Liver (tissue), 8 donors: ENCODE measurements at regions not wholly inside any gene's neighbourhood (a gene's known extent, or its start where the extent isn't known, plus 50 kb on each side); places are given as distances from the start of the nearest gene placed in this dataset.
"Not testable (repeated sequence)": the region's sequence is repeated elsewhere in the genome, so short reads cannot be mapped to it uniquely, and the experiment has no call there.

Experiments used
- DNase-seq: peaks from one replicate; pipeline ENCODE4 v3.0.0-alpha.2; 2017; ENCODE audit warnings: low spot score
- H3K27ac ChIP-seq, 2 donors: one replicate each; pipeline ENCODE4 v1.7.0; 2013; ENCODE audit warnings: inconsistent platforms in 2 of 2, low read length in 2 of 2, control low read depth in 1 of 2, low read depth in 1 of 2, mild to moderate bottlenecking in 1 of 2
- H3K27me3 ChIP-seq, 4 donors: one replicate each; pipeline versions ENCODE4 v1.6.1 to v1.7.0; 2013; ENCODE audit warnings: low read length in 3 of 4, inconsistent platforms in 1 of 4, mild to moderate bottlenecking in 1 of 4, moderate library complexity in 1 of 4; ENCODE audit not compliant: control insufficient read depth in 4 of 4, insufficient read depth in 4 of 4
- H3K36me3 ChIP-seq, 4 donors: one replicate each; pipeline versions ENCODE4 v1.6.1 to v1.7.0; 2013; ENCODE audit warnings: low read length in 3 of 4, mild to moderate bottlenecking in 3 of 4, low read depth in 1 of 4, moderate library complexity in 1 of 4; ENCODE audit not compliant: control insufficient read depth in 4 of 4, insufficient read depth in 3 of 4
- H3K4me1 ChIP-seq, 4 donors: one replicate each; pipeline versions ENCODE4 v1.6.1 to v1.7.0; 2013; ENCODE audit warnings: low read length in 3 of 4, mild to moderate bottlenecking in 3 of 4, moderate library complexity in 1 of 4; ENCODE audit not compliant: control insufficient read depth in 4 of 4, insufficient read depth in 4 of 4
- H3K4me3 ChIP-seq, 3 donors: one replicate each; pipeline versions ENCODE4 v1.6.1 to v1.7.0; 2013; ENCODE audit warnings: low read length in 3 of 3, control low read depth in 1 of 3, low read depth in 1 of 3, mild to moderate bottlenecking in 1 of 3
- H3K9ac ChIP-seq, 2 donors: one replicate each; pipeline ENCODE4 v1.7.0; 2013; ENCODE audit warnings: low read length in 2 of 2, mild to moderate bottlenecking in 2 of 2, moderate library complexity in 2 of 2, control low read depth in 1 of 2, low read depth in 1 of 2
- H3K9me3 ChIP-seq, 4 donors: one replicate each; pipeline versions ENCODE4 v1.6.1 to v1.7.0; 2013; ENCODE audit warnings: low read length in 3 of 4; ENCODE audit not compliant: control insufficient read depth in 4 of 4
- EGR1 ChIP-seq, 2 donors: IDR thresholded peaks; 2 replicates each; pipeline ENCODE4 v1.6.1; 2016 to 2018; ENCODE audit warnings: antibody characterized with exemption in 2 of 2, low read depth in 2 of 2
- FOXA1 ChIP-seq: IDR thresholded peaks from 2 replicates; pipeline ENCODE4 v1.6.1; 2016; ENCODE audit warnings: antibody characterized with exemption
- FOXA2 ChIP-seq: IDR thresholded peaks from 2 replicates; pipeline ENCODE4 v1.6.1; 2016; ENCODE audit warnings: antibody characterized with exemption
- HNF4A ChIP-seq, 2 donors: conservative IDR thresholded peaks; 2 replicates each; pipeline ENCODE4 v1.6.1; 2016; ENCODE audit warnings: antibody characterized with exemption in 2 of 2, mild to moderate bottlenecking in 2 of 2
- HNF4G ChIP-seq: IDR thresholded peaks from 2 replicates; pipeline ENCODE4 v1.6.1; 2016; ENCODE audit warnings: antibody characterized with exemption
- JUND ChIP-seq, 2 donors: IDR thresholded peaks; 2 replicates each; pipeline ENCODE4 v1.6.1; 2016; ENCODE audit warnings: antibody characterized with exemption in 2 of 2
- RAD21 ChIP-seq, 2 donors: IDR thresholded peaks; 2 replicates each; pipeline ENCODE4 v1.6.1; 2016; ENCODE audit warnings: antibody characterized with exemption in 2 of 2, mild to moderate bottlenecking in 2 of 2
- SP1 ChIP-seq: IDR thresholded peaks from 2 replicates; pipeline ENCODE4 v1.6.1; 2018; ENCODE audit warnings: antibody characterized with exemption, mild to moderate bottlenecking
- WGBS: extraction: QIAGEN DNeasy Blood & Tissue Kit; methylation state at CpG from one replicate; pipeline ENCODE4 v1.1.7; 2013; 5-methylcytosine and 5-hydroxymethylcytosine counted together
- TF ChIP-seq, protein P1 (sequence below): IDR thresholded peaks from 2 replicates; pipeline ENCODE4 v1.6.1; 2016; ENCODE audit warnings: antibody characterized with exemption
- TF ChIP-seq, protein P2 (sequence below): IDR thresholded peaks from 2 replicates; pipeline ENCODE4 v1.6.1; 2016; ENCODE audit warnings: antibody characterized with exemption
- TF ChIP-seq, protein P3 (sequence below): fragments of 150-350 bp; IDR thresholded peaks from 2 replicates; pipeline ENCODE4 v1.5.1; 2017; ENCODE audit warnings: improper control_type of control experiment, low read depth, low read length; ENCODE audit not compliant: missing input control
- TF ChIP-seq, protein P4 (sequence below): IDR thresholded peaks from 2 replicates; pipeline ENCODE4 v1.6.1; 2016; ENCODE audit warnings: antibody characterized with exemption, mild to moderate bottlenecking
- donor health status: healthy.
- donor health status: healthy.
- donor health status: healthy.
- donor health status: healthy.
- donor health status: healthy.

DNA sequence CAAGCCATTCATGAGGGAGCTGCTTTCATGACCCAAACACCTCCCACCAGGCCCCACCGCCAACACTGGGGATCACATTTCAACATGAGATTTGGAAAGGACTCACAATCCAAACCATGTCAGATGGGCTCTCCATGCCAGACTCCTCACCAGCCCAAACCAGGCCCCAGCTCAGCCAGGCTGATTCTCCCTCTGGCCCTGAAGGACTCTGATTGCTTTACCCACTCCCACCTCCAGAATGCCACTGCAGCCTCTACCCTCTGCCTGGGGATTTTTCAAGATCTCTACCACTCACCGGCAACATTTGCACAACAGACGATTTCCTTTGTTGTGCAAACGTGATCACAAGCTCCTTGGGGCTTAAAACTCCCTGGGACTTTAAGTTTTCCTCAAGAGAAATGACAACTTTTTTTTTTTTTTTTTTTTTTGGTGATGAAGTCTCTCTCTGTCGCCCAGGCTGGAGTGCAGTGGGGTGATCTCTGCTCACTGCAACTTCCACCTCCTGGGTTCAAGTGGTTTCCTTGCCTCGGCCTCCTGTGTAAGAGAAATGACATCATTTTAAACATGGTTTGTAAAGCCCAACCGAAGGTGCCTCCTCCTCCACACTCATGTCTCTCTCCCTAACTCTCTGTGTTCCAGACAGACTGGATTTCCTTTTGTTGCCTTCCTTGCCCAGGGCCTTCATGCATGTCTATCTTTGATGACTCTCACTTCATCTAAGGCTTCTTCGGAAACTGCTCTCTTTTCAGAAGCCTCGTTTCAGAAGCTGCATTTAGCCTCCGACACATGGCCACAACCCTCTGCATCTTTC lies 147.0 kb downstream of the CDH26 start:
- Histone ChIP-seq H3K36me3 (no peaks in the 10 kb centered on the region), H3K27ac (no peak overlapping the region), H3K9ac (no peak overlapping the region), H3K4me1 (no peaks in the 10 kb centered on the region), H3K4me3 (no peak overlapping the region), H3K27me3 (no peaks in the 10 kb centered on the region), H3K9me3 (no peaks in the 10 kb centered on the region)
- DNase-seq = no peak
- TF ChIP-seq FOXA1 (no peak), JUND (IDR thresholded peaks at IDR 0.05) (no peak), RAD21 (IDR thresholded peaks at IDR 0.05) (no peak), HNF4G (no peak), HNF4A (conservative IDR thresholded peaks at IDR 0.05) (no peak), SP1 (no peak), EGR1 (IDR thresholded peaks at IDR 0.05; ENCODE audit: low read depth in 2 of 2) (no peak), FOXA2 (no peak)
- TF ChIP-seq, protein P1, sequence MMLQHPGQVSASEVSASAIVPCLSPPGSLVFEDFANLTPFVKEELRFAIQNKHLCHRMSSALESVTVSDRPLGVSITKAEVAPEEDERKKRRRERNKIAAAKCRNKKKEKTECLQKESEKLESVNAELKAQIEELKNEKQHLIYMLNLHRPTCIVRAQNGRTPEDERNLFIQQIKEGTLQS = no peak
- TF ChIP-seq, protein P2, sequence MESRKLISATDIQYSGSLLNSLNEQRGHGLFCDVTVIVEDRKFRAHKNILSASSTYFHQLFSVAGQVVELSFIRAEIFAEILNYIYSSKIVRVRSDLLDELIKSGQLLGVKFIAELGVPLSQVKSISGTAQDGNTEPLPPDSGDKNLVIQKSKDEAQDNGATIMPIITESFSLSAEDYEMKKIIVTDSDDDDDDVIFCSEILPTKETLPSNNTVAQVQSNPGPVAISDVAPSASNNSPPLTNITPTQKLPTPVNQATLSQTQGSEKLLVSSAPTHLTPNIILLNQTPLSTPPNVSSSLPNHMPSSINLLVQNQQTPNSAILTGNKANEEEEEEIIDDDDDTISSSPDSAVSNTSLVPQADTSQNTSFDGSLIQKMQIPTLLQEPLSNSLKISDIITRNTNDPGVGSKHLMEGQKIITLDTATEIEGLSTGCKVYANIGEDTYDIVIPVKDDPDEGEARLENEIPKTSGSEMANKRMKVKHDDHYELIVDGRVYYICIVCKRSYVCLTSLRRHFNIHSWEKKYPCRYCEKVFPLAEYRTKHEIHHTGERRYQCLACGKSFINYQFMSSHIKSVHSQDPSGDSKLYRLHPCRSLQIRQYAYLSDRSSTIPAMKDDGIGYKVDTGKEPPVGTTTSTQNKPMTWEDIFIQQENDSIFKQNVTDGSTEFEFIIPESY = no peak
- TF ChIP-seq, protein P3, sequence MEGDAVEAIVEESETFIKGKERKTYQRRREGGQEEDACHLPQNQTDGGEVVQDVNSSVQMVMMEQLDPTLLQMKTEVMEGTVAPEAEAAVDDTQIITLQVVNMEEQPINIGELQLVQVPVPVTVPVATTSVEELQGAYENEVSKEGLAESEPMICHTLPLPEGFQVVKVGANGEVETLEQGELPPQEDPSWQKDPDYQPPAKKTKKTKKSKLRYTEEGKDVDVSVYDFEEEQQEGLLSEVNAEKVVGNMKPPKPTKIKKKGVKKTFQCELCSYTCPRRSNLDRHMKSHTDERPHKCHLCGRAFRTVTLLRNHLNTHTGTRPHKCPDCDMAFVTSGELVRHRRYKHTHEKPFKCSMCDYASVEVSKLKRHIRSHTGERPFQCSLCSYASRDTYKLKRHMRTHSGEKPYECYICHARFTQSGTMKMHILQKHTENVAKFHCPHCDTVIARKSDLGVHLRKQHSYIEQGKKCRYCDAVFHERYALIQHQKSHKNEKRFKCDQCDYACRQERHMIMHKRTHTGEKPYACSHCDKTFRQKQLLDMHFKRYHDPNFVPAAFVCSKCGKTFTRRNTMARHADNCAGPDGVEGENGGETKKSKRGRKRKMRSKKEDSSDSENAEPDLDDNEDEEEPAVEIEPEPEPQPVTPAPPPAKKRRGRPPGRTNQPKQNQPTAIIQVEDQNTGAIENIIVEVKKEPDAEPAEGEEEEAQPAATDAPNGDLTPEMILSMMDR = no peak
- TF ChIP-seq, protein P4, sequence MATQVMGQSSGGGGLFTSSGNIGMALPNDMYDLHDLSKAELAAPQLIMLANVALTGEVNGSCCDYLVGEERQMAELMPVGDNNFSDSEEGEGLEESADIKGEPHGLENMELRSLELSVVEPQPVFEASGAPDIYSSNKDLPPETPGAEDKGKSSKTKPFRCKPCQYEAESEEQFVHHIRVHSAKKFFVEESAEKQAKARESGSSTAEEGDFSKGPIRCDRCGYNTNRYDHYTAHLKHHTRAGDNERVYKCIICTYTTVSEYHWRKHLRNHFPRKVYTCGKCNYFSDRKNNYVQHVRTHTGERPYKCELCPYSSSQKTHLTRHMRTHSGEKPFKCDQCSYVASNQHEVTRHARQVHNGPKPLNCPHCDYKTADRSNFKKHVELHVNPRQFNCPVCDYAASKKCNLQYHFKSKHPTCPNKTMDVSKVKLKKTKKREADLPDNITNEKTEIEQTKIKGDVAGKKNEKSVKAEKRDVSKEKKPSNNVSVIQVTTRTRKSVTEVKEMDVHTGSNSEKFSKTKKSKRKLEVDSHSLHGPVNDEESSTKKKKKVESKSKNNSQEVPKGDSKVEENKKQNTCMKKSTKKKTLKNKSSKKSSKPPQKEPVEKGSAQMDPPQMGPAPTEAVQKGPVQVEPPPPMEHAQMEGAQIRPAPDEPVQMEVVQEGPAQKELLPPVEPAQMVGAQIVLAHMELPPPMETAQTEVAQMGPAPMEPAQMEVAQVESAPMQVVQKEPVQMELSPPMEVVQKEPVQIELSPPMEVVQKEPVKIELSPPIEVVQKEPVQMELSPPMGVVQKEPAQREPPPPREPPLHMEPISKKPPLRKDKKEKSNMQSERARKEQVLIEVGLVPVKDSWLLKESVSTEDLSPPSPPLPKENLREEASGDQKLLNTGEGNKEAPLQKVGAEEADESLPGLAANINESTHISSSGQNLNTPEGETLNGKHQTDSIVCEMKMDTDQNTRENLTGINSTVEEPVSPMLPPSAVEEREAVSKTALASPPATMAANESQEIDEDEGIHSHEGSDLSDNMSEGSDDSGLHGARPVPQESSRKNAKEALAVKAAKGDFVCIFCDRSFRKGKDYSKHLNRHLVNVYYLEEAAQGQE = no peak
- WGBS = 57% methylated on average over 10 of the region's 10 CpGs

DNA sequence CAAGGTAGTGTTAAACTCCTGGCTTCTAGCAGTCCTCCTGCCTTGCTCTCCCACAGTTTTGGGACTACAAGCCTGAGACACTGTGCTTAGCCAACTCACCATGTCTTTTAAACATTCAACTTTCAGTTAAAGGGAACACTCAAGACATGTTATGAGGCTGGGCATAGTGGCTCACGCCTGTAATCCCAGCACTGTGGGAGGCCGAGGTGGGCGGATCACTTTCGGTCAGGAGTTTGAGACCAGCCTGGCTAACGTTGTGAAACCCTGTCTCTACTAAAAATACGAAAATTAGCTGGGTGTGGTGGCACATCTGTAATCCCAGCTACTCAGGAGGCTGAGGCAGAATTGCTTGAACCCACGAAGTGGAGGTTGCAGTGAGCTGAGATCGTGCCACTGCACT lies 148.0 kb downstream of the CDH26 start:
- DNase-seq, H3K27ac ChIP-seq, H3K9me3 ChIP-seq, H3K4me3 ChIP-seq, H3K4me1 ChIP-seq, H3K9ac ChIP-seq, H3K36me3 ChIP-seq, H3K27me3 ChIP-seq: not testable (repeated sequence)
- WGBS = 68% methylated on average over 8 of the region's 8 CpGs
